ENCODE measurements at regions not wholly inside any gene's neighbourhood (a gene's known extent, or its start where the extent isn't known, plus 50 kb on each side); places are given as distances from the start of the nearest gene placed in this dataset.

DNA sequence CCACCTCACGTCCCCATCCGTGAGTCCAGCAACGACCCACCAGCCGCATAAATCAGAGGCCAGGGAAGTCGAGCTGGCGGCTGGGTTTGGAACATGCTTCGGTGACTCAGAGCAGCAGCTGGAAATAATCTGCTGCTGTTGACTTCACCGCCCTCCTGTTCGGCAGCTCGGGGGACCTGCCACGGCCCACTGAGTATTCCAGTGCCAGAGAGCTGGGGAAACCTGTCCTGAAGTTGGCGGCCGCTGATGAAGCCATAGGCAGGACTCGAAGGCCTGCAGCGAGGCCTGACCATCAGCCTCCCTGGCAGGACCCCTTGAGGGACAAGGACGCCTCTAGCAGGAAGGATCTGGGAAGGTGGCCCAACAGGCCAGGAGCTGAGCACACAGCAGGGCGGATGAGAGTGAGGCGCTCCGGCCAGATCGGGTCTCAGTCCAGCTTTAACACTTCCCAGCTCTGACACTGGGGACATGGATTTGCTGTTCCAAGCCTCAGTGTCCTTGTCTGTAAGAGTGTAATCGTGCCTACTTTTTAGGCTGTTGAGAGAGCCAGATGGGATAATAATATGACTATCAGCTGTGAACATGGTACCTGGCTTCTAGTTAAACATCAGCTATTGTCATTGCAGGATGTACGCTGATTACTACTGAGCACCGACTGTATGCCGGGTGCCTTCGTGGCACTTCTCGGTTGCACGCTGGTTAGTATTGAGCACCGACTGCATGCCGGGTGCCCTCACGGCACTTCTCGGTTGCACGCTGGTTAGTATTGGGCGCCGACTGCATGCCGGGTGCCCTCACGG is 50.4 kb upstream of the CIBAR2 start:
- no peak for DNase-seq

DNA sequence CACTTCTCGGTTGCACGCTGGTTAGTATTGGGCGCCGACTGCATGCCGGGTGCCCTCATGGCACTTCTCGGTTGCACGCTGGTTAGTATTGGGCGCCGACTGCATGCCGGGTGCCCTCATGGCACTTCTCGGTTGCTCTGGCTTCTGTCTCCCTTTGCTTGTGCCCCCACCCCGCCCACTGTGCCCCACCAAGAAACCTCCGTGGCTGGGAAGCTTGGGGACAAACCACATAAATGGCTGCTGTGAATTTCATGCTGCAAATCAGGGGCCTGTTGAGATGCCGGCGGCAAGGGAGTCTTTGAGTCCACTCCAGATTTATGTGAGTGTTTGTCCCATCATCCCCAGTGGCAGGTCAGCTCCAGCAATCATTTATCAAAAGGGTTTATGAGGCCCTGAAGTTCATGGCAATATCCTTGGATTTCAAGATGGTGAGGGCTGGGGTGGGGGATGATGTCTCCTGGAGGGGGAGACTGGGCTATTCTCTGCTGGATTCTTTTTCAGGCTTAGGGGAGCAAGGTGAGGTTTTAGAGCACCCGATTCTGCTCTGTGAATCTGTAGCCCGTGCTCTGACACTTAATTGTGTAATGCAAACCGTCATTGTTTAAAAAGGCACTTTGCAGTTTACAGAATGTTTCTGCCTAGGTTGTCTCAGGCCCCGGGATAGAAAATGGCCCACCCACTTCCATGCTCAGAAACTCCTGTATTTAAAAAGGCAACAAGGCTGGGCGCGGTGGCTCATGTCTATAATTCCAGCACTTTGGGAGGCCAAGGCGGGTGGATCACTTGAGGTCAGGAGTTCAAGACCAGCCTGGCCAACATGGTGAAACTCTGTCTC is 51.2 kb upstream of the CIBAR2 start:
- DNase-seq, result no peak

DNA sequence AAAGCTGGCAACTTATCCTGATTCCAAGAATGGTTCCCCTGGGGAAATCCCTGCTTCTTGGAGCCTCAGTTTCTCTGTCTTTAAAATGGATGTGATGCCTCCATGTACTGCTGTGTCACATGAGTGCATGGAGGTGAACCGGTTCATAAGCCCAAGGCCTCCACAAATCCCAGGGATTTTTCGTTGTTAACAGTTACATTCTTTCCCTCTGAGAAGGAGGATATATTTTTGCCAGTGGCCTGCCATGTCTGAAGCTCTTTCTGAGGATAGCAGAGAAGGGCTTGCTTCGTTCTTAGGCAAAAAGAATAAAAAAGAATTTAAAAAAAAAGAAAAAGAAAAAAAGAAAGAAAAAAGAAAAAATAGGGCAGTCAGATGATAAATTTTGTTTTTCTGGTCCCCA is 52.2 kb upstream of the CIBAR2 start:
- DNase-seq, result no peak

DNA sequence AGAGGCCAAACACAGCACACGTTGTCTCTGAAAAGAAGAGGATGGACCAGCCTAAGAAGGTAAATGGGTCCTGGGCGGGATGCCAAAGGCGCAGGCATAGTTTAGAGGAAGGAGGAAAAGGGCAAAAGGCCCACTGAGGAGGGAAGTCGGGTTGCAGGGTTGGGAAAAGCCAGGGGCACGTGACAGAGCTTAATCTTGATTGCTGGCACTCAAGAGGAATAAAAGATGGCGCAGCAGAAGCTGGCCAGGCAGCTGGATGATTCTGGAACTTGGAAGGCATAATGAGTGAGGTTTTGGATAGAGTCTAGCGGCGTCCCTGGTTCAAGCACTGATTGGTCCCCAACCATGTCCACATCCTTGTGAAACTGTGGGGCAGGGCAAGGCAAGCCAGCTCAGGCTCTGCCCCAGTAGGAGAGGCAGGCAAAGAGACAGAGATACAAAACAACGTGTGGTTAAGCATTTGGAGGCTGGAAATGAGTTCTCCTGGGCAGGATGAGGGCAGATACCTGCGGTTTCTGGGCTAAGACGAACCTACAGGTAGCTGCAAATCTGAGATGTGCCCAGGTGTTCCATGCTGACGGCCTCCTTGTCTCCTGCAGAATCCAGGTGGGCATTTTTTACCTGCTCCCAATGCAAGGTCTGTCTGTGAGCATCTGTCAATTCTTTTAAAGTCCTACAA is 52.7 kb upstream of the CIBAR2 start:
- peak; percentile 20 for DNase-seq

DNA sequence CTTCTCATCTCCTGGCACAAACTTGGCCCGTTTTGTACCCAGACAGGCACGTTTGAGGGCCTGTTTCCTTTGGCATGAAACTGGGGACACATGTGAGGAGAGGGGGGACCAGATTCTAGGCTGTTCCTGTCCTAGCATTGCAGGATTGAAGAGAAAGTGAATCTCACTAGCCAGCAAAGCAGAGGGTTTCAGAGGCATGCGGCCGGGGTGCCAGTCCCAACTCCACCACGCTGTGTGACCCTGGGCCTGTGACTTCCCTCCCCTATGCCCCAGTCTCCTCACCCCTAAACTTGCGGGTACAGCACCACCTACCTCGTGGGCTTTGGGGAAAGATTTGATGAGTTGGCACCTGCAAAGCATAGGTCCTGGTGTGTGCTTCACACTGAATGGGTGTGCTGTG is 53.5 kb upstream of the CIBAR2 start:
- no peak for DNase-seq

DNA sequence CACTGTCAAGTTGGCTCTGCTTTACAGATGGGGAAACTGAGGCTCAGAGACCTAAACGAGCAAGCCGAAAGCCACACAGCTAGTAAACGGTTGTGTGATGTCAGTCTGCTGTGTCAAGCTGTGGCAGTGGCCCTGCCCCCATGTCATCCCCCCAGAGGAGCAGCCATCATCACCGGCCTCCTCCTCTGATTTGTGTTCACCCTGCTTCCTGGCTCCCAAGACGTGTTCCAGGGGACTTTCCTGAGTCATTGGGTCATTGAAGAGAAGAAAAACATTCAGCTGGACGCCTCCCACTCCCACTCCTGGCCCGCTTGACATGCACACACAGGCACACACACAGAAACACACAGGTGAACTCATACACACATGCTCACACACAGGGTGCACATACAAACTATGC is 54.0 kb upstream of the CIBAR2 start:
- peak; percentile 0 for DNase-seq

DNA sequence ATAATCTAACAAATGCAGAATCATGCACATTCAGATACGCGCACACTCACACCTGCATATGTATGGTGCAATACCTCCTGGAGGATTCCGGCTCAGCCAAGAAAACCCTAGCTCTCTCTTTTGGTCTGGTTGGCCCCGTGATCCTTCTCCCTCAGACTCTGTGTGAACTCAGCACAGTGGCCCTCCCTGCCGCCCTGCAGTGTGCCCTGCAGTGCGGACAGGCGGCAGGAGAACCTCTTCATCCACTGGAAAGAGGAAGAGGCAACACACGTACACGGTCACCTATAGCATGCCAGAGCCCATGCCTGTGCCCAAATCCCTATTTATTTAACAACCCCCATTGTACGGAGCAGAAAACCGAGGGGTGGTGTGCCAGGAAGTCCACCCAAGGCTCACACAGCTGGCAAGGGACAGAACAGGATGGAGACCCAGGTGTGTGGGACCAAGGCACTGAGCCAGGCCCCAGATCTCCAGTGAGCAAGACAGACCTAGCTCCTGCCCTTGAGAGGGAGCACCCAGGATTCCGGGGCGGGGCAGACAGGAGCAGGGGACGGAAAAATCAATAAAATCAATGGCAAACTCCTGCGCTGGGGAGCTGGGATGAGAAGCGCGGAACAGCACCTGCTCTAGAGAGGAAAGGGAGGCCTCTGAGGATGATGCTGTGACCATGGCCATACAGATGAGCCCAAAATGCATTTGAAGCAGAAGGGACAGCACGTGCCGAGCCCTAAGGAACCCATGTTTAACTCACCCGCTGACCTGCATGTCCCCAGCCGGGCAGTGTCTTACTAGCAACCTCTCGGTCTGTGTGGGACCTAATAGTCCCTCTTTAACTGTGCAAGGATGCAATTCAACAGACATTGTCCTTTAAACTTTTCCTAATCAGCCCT is 54.7 kb upstream of the CIBAR2 start:
- DNase-seq, result peak; percentile 2

DNA sequence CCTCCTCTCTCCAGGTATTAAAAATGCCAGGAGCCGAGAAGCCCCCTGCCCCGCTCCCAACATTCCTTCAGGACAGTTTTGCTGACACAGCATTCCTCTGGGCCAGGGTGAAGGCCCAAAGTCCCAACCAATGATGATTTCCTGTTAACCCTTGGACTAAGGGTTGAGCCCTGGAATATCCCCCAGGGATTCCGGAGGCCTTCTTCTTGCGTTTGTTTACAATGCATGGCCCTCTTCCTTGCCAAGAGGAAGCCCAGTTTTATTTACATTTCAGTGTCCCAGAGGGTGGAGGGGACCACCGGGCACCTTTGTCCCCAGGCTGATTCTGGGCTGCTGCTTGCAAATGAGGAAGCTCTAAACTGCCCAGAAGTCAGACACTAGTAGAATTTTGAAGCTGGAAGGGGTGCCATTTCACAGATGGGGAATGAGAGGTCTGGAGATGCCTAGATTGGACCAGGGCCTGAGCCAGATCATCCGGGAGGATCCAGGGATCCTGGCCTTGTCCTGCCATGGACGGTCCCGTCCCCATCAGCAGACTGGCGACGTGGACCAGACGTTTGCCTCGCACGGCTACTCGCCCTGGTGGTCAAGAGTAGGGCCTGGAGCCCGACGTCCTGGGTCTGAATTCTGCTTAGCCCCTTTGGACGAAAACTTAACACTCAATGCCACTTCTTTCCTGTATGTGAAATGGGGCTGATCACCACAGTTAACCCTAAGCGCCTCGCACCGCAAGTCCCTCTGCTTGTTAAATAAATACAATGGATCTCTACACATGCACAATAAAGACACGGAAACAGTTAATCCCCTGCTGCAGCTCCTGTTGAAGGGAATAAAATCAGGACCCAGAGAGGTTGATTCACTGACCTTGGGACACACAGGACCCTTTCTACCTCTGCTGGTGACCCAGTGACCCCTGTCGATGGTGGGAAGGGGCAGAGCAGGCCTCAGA is 55.6 kb upstream of the CIBAR2 start:
- peak; percentile 1 for DNase-seq

DNA sequence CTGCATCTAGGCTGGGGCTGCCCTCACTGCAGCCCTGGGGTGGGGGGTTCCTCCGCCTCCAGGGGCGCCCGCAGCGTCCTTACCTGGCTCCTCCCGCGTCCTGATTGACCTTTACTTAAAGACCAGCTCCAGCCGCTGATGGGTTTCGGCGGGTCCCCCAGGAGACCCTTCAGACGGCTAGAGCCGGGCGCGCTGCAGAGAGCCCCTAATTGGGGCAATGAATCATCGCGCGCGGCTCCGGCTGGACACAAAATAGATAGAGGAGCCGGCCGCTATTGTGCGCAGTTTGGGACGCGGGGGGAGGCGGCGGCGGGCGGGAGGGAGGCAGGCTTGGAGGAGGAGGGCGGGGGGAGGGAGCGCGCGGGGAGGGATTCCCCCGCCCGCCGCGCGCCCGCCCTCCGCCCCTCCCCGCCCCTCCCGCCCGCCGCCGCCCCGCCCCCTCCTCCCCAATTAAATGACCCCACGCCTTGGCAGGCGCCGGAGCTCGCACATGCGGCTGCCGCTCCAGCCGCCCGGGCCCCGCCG is 56.5 kb upstream of the CIBAR2 start:
- peak; percentile 41 for DNase-seq

DNA sequence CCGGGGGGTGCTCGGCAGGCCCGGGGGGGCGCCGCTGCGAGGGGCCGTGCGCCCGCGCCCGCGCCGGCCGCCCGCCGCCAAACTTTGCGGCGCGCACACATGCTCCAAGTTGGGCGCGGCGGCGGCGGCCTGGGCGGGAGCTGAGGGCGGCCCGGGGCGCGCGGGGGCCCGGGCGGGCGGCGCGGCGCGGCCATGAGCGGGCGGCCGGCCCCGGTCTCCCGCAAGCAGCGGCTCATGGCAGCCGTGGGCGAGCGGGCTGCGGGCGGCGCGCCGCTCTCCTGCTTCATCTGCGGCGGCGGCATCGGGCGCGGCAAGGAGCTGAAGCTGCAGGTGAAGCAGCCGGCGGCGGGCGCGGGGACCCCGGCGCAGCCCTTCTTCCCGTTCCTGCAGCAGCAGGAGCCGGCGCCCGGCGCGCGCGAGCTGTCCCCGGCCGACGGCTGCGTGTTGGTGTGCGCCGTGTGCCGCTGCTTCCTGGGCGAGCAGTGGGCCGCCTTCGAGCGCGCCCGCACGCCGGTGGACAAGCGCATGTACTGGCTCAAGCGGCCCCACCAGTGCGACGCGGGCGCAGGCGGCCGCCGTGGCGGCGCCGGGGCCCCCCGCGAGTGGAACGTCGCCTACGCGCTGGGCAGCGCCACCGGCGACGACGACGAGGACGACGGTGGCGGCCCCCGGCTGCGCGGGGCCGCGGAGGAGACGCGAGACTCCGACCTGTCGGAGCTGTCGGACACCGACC is 57.2 kb upstream of the CIBAR2 start:
- peak; percentile 25 for DNase-seq

DNA sequence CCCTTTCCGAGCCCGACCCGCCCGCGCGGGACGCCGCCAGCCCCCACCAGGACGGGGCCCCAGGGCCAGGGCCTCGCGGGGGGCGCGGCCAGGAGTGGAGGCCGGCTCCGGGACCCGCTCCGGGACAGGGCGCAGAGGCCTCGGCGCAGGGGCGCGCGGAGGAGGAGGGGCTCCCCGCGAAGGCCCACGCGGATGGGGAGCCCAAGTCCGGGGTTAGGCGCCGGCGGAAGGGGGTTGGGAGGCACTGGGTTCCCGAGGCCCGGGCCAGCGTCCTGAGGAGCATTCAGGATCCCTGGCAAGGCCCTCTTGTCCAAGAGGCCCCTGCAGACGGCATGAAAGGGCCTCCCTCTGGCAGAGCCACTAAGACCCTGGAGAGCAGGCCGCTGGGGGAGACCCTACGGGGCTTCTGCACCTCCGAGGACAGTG is 57.8 kb upstream of the CIBAR2 start:
- peak; percentile 1 for DNase-seq

DNA sequence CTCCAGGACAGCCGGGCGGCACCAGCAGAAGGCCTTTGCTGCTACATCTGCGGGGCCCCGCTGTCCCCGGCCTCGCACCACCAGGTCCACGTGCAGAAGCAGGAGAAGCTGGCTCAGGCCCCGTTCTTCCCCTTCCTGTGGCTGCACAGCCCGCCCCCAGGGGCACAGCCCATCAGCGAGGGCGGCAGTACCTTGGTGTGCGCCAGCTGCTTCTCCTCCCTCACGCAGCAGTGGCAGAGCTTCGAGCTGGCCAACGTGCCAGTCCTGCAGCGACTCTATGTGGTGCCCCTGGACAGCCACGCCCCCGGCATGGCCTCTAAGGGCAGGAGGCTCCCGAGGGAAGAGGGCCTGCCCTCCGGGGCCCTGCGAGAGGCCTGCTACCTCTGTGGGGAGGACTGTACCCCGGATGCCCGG is 58.3 kb upstream of the CIBAR2 start:
- peak; percentile 16 for DNase-seq

DNA sequence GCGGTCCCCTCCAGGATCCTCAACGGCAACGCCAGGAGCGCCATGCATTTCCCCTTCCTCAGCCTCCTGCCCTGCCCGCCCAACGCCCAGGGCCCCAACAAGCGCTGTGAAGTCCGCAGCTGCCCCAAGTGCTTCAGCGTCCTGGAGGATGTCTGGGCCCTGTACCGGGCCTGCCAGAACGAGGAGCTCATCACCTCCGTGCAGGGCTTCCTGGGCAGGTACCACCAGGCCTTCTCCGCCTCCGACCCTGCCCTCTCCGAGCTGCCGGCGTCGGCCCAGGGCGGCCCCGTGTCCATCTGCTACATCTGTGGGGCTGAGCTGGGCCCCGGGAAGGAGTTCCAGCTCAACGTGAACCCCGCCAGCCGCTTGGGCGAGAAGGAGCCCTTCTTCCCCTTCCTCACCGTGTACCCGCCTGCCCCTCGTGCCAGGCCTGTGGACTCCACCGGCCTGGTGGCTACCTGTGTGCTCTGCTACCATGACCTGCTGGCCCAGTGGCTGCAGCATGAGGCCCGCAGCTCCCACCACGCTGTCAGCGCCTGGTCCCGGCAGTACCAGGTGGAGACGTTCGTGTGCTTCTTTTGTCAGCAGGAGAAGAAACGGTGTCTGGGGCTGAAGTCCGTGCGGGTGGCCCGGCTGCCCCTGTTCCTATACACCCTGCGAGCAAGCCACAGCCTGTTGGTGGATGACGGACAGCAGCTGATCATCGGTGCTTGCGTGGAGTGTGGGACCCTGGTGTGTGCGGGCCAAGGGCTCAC is 58.9 kb upstream of the CIBAR2 start:
- DNase-seq, result no peak

DNA sequence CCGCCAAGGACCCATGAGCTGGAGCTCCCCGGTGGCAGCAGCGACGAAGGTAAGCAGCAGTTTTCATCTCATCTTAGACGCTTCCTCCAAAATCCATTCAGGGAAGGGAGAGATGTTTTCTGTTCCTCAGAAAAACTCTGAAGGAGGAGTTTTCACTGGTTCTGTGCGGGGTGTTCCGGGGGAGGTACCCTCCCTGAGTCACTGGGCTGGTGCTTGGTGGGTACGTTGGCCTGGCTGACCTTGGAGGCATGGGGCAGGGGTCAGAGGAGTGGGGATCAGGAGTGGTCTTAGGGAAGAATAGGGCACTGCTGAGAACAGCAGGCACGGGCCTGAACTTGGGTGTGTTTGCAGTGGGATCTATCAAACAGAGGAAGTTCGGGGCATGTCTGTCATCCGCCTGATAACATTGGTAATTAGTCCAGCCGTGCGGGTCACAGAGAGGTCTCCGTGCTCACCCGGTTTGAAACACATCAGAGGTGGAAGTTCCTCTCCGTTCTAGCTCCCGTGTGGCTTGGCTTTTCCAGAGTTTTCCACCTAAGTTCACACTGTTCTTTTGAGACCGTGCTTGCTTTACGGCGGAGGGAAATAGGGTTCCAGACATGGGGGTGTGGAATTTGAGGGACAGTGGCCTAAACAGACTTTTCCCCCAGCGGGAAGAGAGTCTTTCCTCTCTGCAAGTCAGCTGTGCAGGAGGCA is 59.6 kb upstream of the CIBAR2 start:
- no peak for DNase-seq

DNA sequence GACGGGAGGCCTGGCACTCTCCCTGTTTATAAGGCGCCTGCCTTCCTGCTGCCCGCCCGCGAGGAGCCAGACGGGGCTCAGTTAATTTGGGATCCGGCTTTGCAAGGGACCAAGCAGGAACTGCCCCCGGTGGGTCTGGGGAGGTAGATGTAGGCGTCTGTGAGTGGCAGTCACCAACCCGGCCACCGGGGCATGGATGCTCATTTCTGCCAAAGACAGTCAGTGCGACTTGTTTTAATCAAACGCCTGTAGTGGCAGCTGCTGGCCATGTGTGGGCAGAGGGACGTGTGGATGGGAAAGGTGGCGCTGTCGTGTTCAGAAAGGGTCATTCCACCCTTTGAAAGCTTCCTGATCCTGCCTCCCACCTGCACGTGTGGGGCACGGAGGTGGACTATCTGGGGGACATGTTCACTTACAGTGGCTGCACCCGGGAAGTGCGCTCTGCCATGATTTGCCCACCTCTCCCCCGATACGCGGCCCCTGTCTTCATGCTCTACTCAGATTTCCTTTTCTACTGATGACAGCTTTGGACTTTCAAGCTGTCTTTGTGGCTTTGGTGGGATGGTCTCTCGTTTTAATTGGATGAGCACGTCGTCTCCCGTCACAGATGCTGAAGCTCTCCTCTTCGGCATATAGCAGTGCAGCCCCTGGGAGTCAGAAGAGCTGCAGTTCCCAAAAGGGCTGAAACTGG is 60.3 kb upstream of the CIBAR2 start:
- peak; percentile 73 for DNase-seq

DNA sequence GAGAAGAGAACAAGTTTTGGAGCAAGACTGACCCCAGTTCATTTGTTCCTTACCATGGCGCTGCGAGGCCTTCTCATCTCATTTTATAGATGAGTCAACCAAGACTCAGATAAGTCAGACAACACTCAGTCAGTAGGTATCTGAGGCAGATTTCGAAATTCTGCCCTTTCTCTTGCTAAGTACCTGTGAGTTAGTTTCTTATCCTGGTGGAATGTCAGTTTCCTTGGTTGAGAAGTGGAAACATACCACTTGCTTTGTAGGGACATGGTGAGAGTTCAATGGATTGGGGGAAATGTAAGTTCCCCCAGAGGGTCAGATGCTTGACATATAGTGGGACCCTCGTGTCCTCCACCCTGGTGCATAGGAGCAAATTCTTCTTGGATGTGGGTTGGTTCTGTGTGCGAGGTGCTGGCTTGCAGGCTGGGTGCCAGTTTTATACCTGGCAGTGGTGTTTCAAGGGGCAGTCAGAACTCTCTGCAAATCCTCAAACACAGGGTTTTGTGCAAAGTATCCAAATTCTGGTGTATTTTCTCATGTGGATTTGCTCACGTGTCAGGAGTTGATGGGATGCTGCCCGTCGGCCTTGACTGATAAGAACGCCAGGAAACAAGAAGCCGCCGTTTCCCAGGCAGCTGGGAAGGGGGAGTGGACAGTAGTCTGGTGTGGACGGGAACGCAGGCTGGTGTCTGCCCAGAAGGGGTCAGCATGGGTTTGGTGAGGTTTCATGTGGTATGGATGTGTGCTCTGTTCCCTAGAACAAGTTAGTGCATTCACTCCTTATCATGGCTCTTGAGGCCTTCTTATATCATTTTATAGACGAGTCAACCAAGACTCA is 61.1 kb upstream of the CIBAR2 start:
- no peak for DNase-seq
